GM19099 (cell line): ENCODE measurements at regions not wholly inside any gene's neighbourhood (a gene's known extent, or its start where the extent isn't known, plus 50 kb on each side); places are given as distances from the start of the nearest gene placed in this dataset.

Experiments
- POLR2A ChIP-seq: IDR thresholded peaks from 3 replicates; pipeline ENCODE4 v1.6.1; 2011; ENCODE audit warnings: low read depth; ENCODE audit not compliant: insufficient read length; ENCODE audit errors: extremely low read depth

DNA sequence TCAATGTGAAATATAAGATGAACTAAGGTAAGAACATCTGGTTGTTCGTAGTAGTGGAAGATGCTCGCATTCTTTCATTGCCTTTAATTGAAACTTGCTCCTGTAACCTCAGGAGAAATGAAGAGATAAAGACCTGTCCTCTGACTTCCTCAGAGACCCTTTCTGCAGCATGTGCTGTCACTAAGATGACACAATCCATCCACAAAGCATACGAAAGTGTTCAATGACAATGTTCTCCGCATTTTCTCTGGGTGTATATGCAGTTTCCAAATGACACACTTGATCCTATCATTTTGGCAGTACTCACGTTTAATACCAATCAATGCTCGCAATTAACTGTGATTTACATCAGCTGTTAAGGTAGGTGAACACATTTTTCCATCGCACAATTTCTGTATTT lies 65.8 kb downstream of the PRL start:
- no peak for TF ChIP-seq POLR2A

- no peak for TF ChIP-seq POLR2A
Measured at GRCh38 chr6:22231616-22232015, 65.2 kb downstream of the PRL start.

DNA sequence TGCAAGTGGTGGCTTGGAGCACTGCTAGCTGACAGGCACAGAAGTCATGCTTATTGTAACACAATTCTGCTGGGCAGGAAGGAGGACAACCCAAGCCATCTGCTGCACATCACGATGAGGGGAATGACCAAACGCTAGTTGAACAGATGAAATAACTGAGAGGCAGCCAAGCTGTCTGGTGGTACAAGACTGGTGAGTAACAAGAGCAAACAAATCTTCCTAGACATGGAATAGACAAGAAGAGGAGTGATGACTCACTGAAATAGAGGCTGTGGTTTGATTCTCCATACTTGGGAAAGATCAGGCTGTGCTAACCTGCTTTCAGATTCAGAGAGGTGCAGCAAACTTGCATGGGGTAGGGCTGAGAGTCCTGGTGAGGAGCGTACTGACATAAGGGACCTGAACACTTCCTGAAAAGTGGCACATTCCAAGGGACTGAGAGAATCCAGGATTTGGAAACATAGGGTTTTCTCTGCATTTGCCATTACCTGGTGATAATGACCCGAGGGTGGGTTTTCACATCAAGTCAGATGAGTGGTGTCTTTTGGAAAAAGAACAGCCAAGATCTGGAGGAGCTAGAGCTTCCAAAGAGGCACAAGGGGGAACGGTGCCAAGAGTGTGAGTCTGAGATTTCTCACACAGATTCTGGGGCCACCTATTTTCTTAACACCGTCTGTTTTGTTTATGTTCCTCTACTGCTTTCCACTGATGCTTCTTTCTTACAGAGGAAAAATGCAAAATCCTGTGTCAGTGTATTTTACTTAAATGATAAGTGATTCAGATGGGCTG lies 60.0 kb downstream of the PRL start:
- TF ChIP-seq POLR2A = no peak
